GM12891 (cell line): ENCODE measurements at regions not wholly inside any gene's neighbourhood (a gene's known extent, or its start where the extent isn't known, plus 50 kb on each side); places are given as distances from the start of the nearest gene placed in this dataset.

Source experiments
- PAX5 ChIP-seq: IDR thresholded peaks from 2 replicates; pipeline ENCODE4 v1.6.1; 2011; ENCODE audit warnings: low read length, moderate library complexity, mild to moderate bottlenecking; ENCODE audit not compliant: insufficient read depth, severe bottlenecking
- POLR2A ChIP-seq: IDR thresholded peaks from 2 replicates; pipeline ENCODE4 v1.6.1; 2011; ENCODE audit warnings: low read depth, low read length, control low read depth
- POLR2AphosphoS5 ChIP-seq: IDR thresholded peaks from 2 replicates; pipeline ENCODE4 v1.6.1; 2011; ENCODE audit warnings: low read depth, low read length, control low read depth
- POU2F2 ChIP-seq: IDR thresholded peaks from 2 replicates; pipeline ENCODE4 v1.6.1; 2011; ENCODE audit warnings: low read depth, mild to moderate bottlenecking, control low read depth, low read length, moderate library complexity
- SPI1 ChIP-seq: IDR thresholded peaks from 2 replicates; pipeline ENCODE4 v1.6.1; 2011; ENCODE audit warnings: low read depth, low read length, control low read depth
- TAF1 ChIP-seq: IDR thresholded peaks from 2 replicates; pipeline ENCODE4 v1.6.1; 2011; ENCODE audit warnings: low read depth, low read length, control low read depth

DNA sequence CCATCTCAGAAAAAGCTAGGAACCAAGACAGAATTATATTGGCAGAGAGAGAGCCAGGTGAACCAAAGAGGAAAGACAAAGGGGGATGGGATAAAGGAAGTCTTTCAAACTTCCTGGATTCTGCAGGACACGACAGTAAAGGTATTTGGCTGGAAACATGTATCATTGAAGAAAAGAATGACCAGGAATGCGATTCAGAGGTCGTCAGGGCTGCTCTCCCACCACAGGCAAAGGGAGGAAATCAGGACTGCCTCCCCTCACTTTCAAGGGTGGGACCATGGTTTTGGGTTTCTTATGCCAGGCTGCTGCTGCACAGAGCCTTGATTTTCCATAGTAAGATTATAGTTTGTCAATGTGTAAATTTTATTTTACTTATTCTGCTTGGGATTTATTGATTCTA is 848.8 kb downstream of the BRINP3 start:
- TF ChIP-seq POLR2A, result no peak
- TF ChIP-seq TAF1, result no peak
- TF ChIP-seq POLR2AphosphoS5, result no peak
- no peak for TF ChIP-seq PAX5
- no peak for TF ChIP-seq SPI1
- no peak for TF ChIP-seq POU2F2
